ENCODE measurements at regions not wholly inside any gene's neighbourhood (a gene's known extent, or its start where the extent isn't known, plus 50 kb on each side); places are given as distances from the start of the nearest gene placed in this dataset.

DNA sequence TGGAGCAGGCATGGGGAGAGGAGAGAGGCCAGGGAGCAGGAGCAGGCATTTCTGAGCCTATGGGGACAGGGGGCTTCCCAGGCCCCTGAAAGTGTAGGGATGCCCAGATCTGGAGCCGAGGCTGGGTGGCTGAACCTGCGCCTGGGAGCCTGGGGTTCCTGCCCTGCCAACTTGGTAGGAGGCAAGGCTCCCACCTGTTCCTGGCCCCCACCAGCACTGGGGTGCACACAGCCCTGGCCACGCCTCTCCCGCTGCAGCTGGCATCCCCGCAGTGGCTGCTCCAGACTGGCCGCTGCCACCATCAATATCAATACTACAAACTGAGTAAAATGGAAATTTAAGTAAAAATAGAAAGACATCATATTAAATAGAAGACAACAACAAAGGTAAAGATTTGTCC, 684.9 kb upstream of the MAP3K7 start:
- TF ChIP-seq SUZ12 (IDR thresholded peaks at IDR 0.05; ENCODE audit: extremely low read depth, insufficient read depth, insufficient read length) (no peak), YY1 (IDR thresholded peaks at IDR 0.05; ENCODE audit: insufficient read depth, insufficient read length) (no peak), ZNF274 (IDR thresholded peaks at IDR 0.05; ENCODE audit: low read depth, low read length) (no peak)
- Histone ChIP-seq H3K4me1 (ENCODE audit: insufficient read depth, insufficient read length) (no peaks in the 10 kb centered on the region), H3K9ac (ENCODE audit: insufficient read length, low read depth) (no peak overlapping the region)

DNA sequence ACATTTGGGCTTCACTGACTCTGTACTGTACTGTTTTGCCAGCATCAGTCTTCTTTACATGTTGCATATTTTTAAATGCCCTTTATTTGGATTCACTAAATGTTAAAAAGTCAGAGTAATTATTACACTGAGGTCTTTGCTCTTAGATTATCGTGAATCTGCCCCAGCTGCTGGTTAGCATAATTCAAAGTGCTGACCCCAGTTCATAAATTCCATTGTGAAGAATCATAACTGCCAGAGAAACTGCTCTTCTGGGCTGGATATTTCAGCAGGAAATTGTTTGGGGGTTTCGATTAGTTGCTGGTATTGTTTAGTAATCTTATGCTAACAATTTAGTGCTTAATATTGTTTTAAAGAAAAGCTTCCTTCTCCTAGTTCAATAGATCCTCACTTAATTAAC, 682.1 kb upstream of the MAP3K7 start:
- H3K9me3 ChIP-seq (ENCODE audit: insufficient read depth, low read length): peaks cover 15% of the 10 kb centered on the region; the same call in 1 of the 2 replicates
- no peaks in the 10 kb centered on the region for H3K4me1 ChIP-seq (ENCODE audit: insufficient read depth, insufficient read length)
- H3K36me3 ChIP-seq (ENCODE audit: insufficient read depth, insufficient read length, low read length): no peaks in the 10 kb centered on the region
- DNase-seq (ENCODE audit: low read depth, low spot score): no peak
- H3K4me3 ChIP-seq (ENCODE audit: insufficient read length, low read depth): no peak overlapping the region
- no peaks in the 10 kb centered on the region for H3K27me3 ChIP-seq (ENCODE audit: insufficient read depth, insufficient read length)
- TF ChIP-seq SUZ12 (IDR thresholded peaks at IDR 0.05; ENCODE audit: extremely low read depth, insufficient read depth, insufficient read length) (no peak), YY1 (IDR thresholded peaks at IDR 0.05; ENCODE audit: insufficient read depth, insufficient read length) (no peak), ZNF274 (IDR thresholded peaks at IDR 0.05; ENCODE audit: low read depth, low read length) (no peak)
- H3K9ac ChIP-seq (ENCODE audit: insufficient read length, low read depth): no peak overlapping the region

More for the DNA sequence above, 684.9 kb upstream of the MAP3K7 start:
- Histone ChIP-seq H3K36me3 (ENCODE audit: insufficient read depth, insufficient read length, low read length) (no peaks in the 10 kb centered on the region), H3K27me3 (ENCODE audit: insufficient read depth, insufficient read length) (no peaks in the 10 kb centered on the region), H3K9me3 (ENCODE audit: insufficient read depth, low read length) (peaks cover 15% of the 10 kb centered on the region; the same call in 1 of the 2 replicates), H3K4me3 (ENCODE audit: insufficient read length, low read depth) (no peak overlapping the region)
- no peak for DNase-seq (ENCODE audit: low read depth, low spot score)

DNA sequence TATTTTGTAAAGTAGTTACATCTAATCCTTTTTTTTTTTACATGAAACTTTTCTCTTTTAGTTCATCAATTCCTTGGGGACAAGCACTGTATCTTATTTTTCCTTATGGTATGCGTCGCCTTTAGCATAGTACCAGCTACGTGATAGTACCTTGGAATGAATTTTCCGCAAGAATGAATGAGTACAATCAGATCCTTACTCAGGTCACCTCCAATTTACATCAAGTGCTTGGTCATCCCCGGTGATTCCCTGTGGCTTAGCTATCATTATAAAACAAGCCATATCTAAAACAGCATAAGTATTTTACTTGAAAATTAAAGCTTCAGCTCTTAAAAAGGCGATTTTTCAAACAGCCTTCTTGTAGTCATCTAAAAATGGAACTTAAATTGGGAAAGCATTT, 680.4 kb upstream of the MAP3K7 start:
- no peak for DNase-seq (ENCODE audit: low read depth, low spot score)

DNA sequence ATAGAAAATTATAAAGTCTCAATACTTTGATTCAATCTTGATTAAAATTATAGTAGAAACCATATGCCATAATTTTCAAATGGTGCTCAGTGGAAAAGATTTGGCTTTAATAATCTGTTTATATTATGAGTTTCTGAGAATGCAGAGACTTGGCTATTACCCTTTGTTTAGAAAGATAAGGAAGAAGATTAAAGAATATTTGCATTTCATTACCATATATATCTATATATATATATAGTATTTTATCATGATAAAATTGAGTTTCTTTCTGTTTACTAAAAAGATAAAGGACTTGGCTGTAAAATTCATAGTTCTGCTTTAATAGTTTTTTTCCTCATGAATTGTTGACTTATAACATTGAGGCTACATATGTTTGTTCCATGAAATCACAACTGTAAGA, 679.3 kb upstream of the MAP3K7 start:
- no peaks in the 10 kb centered on the region for H3K36me3 ChIP-seq (ENCODE audit: insufficient read depth, insufficient read length, low read length)
- no peak for TF ChIP-seq SUZ12 (IDR thresholded peaks at IDR 0.05; ENCODE audit: extremely low read depth, insufficient read depth, insufficient read length)
- TF ChIP-seq ZNF274 (IDR thresholded peaks at IDR 0.05; ENCODE audit: low read depth, low read length): no peak
- no peak for TF ChIP-seq YY1 (IDR thresholded peaks at IDR 0.05; ENCODE audit: insufficient read depth, insufficient read length)
- no peaks in the 10 kb centered on the region for H3K27me3 ChIP-seq (ENCODE audit: insufficient read depth, insufficient read length)
- H3K4me3 ChIP-seq (ENCODE audit: insufficient read length, low read depth): no peak overlapping the region
- H3K9me3 ChIP-seq (ENCODE audit: insufficient read depth, low read length): peaks cover 7% of the 10 kb centered on the region; the same call in 1 of the 2 replicates
- H3K9ac ChIP-seq (ENCODE audit: insufficient read length, low read depth): no peak overlapping the region
- no peak for DNase-seq (ENCODE audit: low read depth, low spot score)
- H3K4me1 ChIP-seq (ENCODE audit: insufficient read depth, insufficient read length): no peaks in the 10 kb centered on the region

More for the DNA sequence above, 680.4 kb upstream of the MAP3K7 start:
- Histone ChIP-seq H3K36me3 (ENCODE audit: insufficient read depth, insufficient read length, low read length) (no peaks in the 10 kb centered on the region), H3K27me3 (ENCODE audit: insufficient read depth, insufficient read length) (no peaks in the 10 kb centered on the region), H3K9ac (ENCODE audit: insufficient read length, low read depth) (no peak overlapping the region), H3K9me3 (ENCODE audit: insufficient read depth, low read length) (peaks cover 15% of the 10 kb centered on the region; the same call in 1 of the 2 replicates), H3K4me3 (ENCODE audit: insufficient read length, low read depth) (no peak overlapping the region), H3K4me1 (ENCODE audit: insufficient read depth, insufficient read length) (no peaks in the 10 kb centered on the region)
- TF ChIP-seq ZNF274 (IDR thresholded peaks at IDR 0.05; ENCODE audit: low read depth, low read length) (no peak), YY1 (IDR thresholded peaks at IDR 0.05; ENCODE audit: insufficient read depth, insufficient read length) (no peak), SUZ12 (IDR thresholded peaks at IDR 0.05; ENCODE audit: extremely low read depth, insufficient read depth, insufficient read length) (no peak)

DNA sequence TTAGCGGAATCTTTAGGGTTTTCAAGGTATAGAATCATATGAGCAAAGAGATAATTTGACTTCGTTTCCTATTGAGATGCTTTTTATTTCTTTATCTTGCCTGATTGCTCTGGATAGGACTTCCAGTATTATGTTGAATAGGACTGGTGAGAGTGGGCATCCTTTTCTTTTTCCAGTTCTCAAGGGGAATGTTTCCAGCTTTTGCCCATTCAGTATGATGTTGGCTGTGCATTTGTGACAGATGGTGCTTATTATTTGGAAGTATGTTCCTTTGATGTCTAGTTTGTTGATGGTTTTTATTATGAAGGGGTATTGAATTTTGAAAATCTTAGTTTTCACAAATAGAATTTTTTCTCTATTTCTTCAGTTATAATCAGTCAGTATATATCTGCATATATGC, 656.6 kb upstream of the MAP3K7 start:
- H3K27me3 ChIP-seq (ENCODE audit: insufficient read depth, insufficient read length): no peaks in the 10 kb centered on the region
- DNase-seq (ENCODE audit: low read depth, low spot score): no peak
- no peaks in the 10 kb centered on the region for H3K36me3 ChIP-seq (ENCODE audit: insufficient read depth, insufficient read length, low read length)
- no peaks in the 10 kb centered on the region for H3K4me1 ChIP-seq (ENCODE audit: insufficient read depth, insufficient read length)
- TF ChIP-seq YY1 (IDR thresholded peaks at IDR 0.05; ENCODE audit: insufficient read depth, insufficient read length) (no peak), ZNF274 (IDR thresholded peaks at IDR 0.05; ENCODE audit: low read depth, low read length) (no peak), SUZ12 (IDR thresholded peaks at IDR 0.05; ENCODE audit: extremely low read depth, insufficient read depth, insufficient read length) (no peak)
- H3K4me3 ChIP-seq (ENCODE audit: insufficient read length, low read depth): no peak overlapping the region
- H3K9me3 ChIP-seq (ENCODE audit: insufficient read depth, low read length): no peaks in the 10 kb centered on the region
- no peak overlapping the region for H3K9ac ChIP-seq (ENCODE audit: insufficient read length, low read depth)

DNA sequence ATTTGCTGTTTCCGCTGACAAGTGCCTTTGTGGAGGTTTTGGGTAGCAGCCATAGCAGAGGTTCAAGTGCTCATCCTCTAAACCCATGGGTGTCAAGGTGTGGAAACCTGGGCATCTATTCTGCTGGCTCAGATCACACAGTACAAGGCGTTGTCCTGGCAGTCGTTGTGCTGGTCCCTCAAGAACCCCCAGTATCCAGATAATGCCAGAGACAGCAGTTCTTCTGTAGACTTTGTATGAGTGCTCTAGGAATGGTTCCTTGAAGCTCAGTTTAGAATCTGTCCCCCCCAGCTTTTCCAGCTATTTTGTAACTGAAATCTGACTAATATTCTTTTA, 655.7 kb upstream of the MAP3K7 start:
- no peaks in the 10 kb centered on the region for H3K9me3 ChIP-seq (ENCODE audit: insufficient read depth, low read length)
- no peaks in the 10 kb centered on the region for H3K27me3 ChIP-seq (ENCODE audit: insufficient read depth, insufficient read length)
- H3K36me3 ChIP-seq (ENCODE audit: insufficient read depth, insufficient read length, low read length): no peaks in the 10 kb centered on the region
- no peak overlapping the region for H3K9ac ChIP-seq (ENCODE audit: insufficient read length, low read depth)
- TF ChIP-seq YY1 (IDR thresholded peaks at IDR 0.05; ENCODE audit: insufficient read depth, insufficient read length) (no peak), SUZ12 (IDR thresholded peaks at IDR 0.05; ENCODE audit: extremely low read depth, insufficient read depth, insufficient read length) (no peak), ZNF274 (IDR thresholded peaks at IDR 0.05; ENCODE audit: low read depth, low read length) (no peak)
- no peaks in the 10 kb centered on the region for H3K4me1 ChIP-seq (ENCODE audit: insufficient read depth, insufficient read length)
- H3K4me3 ChIP-seq (ENCODE audit: insufficient read length, low read depth): no peak overlapping the region
- no peak for DNase-seq (ENCODE audit: low read depth, low spot score)

DNA sequence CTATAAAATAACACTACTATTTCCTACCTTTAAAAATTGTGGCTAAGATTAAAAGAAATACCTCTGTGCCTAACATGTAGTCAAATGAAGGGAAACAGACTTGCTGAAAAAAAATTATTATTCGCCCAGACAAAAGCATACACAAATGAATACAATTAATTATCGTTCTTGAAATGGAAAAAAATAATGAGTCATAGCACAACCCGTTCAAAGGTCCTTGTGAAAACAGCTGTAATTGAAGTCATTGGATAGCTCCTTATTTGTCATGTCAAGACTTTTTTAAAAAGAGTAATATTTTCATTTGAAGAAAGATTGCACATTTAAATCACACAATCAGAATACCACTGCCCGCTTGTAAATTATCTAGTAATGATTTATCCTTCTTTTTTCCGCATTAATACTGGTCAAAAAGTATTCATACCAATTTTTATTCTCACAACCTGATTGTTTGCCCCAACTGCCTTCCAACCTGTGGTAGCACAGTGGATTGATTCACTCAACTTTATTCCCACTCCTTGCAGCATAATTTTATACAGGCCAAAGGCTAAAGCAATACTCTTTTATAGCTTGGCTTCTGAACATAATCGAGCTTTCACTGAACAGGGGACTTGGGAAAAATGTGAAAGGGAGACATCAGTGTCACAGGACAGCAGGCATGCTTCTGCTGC, 655.2 kb upstream of the MAP3K7 start:
- no peaks in the 10 kb centered on the region for H3K9me3 ChIP-seq (ENCODE audit: insufficient read depth, low read length)
- H3K4me1 ChIP-seq (ENCODE audit: insufficient read depth, insufficient read length): no peaks in the 10 kb centered on the region
- no peak overlapping the region for H3K9ac ChIP-seq (ENCODE audit: insufficient read length, low read depth)
- no peak overlapping the region for H3K4me3 ChIP-seq (ENCODE audit: insufficient read length, low read depth)
- TF ChIP-seq YY1 (IDR thresholded peaks at IDR 0.05; ENCODE audit: insufficient read depth, insufficient read length) (no peak), ZNF274 (IDR thresholded peaks at IDR 0.05; ENCODE audit: low read depth, low read length) (no peak), SUZ12 (IDR thresholded peaks at IDR 0.05; ENCODE audit: extremely low read depth, insufficient read depth, insufficient read length) (no peak)
- no peaks in the 10 kb centered on the region for H3K27me3 ChIP-seq (ENCODE audit: insufficient read depth, insufficient read length)
- DNase-seq (ENCODE audit: low read depth, low spot score): no peak
- H3K36me3 ChIP-seq (ENCODE audit: insufficient read depth, insufficient read length, low read length): no peaks in the 10 kb centered on the region
